Activated T-cell treated with anti-CD3 and anti-CD28 coated beads for 24 hours (primary cell): ENCODE measurements at regions not wholly inside any gene's neighbourhood (a gene's known extent, or its start where the extent isn't known, plus 50 kb on each side); places are given as distances from the start of the nearest gene placed in this dataset.
"Not testable (repeated sequence)": the region's sequence is repeated elsewhere in the genome, so short reads cannot be mapped to it uniquely, and the experiment has no call there.

Source experiments
- DNase-seq: peaks from one replicate; pipeline ENCODE4 v3.0.0-alpha.2; 2020; ENCODE audit warnings: low read depth

DNA sequence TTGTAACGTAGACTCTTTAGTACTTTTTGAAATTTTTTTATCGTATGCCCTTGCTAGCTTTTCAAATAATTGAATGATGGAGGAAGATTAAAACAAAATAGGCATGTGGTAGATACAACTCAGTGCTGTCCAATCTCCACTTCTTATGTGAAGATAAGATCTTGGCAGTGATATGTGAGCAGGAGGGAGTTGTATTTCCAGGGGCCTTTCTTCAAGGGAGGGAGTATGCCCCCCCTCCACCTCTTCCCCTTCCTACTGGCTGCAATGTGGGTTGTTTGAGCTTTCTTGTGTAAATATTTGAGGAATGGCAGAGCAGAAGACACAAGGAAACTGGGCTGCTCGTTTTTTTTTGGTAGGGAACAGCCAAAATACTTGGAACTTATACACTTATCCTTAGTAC is 374.9 kb downstream of the PSAT1 start:
- no peak for DNase-seq

DNA sequence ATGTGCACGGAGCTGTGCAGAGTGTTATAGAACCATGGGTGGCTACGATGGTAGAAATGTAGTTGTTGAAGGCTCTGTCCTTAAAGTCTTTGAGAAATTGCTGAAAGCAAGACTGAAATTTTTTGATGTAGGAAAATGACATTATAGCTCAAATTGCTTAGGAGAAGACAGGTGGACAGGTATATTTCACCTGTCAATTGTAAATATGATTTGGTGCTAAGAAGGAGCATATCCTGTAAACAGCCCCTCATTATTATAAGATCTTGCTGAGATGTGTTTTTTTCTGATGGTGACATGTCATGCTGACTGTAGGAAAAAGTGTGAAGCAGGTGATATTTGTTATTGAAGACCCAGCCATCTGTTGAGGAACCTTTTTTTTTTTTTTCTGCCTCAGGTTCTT is 377.9 kb downstream of the PSAT1 start:
- no peak for DNase-seq

DNA sequence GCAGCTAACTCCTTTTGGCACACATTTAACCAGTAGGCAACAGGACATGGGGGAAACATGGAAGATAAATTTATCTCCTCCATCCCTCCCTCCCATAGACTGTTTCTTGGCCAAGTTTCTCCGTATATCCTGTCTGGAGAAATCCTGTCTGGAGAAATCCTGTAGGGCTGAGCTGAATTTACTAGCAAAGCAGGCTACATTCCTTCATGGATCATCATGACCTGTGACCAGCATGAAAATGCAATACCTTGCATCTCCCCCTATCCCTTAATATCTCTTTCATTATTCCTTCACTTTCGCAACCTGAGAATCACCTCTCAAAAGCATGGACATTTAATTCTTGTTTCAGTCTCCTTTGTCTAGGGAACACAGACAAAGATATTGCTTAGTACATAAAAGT is 379.1 kb downstream of the PSAT1 start:
- no peak for DNase-seq

DNA sequence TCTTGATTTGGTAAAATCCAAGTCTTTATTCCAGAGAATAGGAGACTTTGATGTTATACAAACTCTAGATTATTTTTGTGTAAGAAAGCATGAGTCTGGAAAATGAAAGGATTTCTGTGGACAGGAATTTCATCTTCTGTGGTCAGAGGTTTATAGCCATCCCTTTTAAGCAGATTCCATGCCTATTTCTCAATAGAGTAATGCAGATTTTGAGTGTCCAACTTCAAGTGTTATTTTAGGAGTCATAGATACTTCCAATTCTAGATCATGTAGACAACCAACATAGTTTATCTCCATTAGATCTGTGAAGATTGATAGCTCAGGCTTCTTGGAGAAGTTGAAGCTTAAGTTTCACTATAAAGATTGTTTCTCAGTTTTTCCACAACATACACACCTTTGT is 379.7 kb downstream of the PSAT1 start:
- DNase-seq = no peak

DNA sequence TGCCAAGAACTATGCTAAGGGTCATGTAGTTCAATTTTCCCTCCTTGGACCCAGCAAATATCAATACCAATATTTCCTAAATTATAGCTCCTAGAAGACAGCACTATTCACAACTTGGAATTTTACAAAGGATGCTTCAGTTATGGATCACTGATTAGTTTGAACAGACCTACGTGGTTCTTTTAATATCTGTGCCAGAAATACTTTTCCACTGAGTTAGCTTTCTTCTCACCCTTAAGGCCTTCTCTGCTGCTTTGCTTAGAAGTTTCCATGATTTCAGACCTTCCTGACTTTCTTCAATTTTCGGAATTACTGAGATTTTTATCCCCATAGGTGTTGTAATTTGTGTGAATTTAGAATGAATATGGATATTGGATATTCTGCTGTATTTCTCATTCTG is 380.4 kb downstream of the PSAT1 start:
- no peak for DNase-seq

DNA sequence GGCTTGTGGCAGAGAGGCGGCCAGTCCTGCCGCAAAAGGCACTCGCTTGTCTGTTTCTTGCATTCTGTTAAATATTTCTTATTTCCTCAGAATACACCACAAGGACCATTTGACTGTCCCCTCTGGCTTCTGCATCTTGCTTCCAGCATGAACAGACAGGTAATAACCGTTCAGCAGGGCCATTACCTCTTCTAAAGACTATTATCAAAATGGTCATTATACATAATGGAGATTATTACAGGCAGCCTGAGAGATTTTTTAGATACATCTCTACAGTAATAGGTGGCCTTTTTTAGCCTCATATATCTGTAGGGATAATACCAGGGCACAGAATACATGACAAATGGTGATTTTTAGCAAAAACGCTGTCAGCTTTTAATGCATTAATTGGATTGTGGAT is 382.0 kb downstream of the PSAT1 start:
- DNase-seq = no peak

DNA sequence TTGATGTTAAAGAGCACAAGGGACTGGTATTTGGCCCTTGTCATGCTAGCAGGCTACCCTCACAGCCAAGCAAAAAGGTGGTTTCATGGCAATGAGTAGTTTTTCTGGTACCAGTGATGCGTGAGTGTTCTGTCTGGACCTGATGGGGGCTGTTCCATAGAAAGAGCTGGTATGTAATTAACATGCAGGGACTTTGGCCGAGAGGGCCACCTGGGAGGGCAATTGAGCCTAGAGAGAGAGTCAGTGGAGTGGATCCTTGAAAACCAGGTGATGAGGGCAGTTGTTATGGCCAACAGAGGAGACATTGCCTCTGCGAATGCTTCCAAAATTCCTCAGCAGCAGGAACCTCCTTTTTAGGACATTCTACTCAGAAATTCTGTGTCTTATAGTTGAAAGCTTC is 383.3 kb downstream of the PSAT1 start:
- no peak for DNase-seq

DNA sequence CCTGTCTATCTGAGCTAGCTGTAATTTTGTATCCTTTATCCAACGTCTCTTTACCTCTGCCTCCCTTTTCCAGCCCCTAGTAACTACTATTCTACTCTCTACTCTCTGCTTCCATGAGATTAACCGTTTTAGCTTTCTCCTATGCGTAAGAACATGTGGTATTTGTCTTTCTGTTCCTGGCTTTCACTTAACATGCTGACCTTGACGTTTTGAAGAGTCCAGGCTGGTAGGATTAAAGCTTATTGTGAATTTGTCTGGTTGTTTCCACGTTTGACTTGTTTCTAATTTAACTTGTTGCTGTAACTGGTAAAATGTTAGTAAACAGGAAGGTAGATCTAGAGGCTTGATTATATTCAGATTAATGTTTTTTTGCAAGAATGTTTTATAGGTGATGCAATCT is 385.3 kb downstream of the PSAT1 start:
- DNase-seq = no peak

DNA sequence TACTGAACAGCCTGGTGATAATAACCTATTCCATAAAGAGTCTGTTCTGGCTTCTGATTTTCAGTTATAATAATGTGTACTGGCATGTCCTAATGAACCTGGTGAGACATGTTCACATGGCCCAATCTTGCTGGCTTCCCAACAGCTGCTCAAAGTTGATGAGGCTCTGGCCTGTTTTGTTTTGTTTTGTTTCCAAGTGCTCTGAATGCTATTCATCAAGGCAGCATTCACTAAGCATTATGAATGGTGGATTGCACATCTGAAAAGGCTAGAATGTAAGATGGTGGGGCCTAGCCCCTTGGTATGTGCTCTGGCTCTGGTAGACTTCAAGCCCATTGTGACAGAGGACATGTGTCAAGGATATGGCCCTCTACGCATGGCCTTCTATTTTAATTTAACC is 388.5 kb downstream of the PSAT1 start:
- no peak for DNase-seq

DNA sequence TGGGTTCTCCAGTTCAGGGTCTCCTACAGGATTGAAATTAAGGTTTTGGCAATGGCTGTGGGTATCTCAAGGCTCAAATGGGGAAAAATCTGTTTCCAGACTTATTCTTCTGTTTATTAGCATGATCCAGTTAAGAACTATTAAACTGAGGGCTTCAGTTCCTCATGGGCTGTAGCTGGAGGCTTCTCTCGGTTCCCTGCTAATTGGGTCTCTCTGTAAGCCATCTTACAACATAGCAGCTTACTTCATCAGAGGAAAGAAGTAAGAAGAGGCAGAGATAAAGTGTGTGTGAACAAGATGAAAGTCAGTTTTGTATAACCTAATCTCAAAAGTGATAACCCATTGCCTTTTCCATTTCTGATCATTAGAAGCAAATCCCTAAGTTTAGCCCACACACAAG is 391.9 kb downstream of the PSAT1 start:
- DNase-seq = no peak

DNA sequence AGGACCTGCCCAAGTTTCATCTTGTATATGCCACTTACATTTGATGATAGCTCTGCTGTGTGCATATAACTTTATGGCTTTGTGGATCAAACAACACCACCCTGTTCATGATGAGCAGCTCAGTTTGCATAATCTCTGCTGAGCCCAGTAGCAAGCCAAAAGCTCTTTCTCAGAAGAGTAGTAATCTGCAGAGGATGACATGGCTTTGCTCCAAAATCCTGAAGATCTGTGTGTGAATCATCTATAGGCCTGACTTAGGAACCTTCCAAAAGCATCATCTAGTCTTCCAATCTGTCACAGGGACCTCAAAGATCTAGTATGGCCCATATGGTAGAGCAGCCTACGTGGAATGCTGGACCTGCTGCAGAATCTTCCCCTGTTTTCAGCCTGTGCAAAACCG is 394.6 kb downstream of the PSAT1 start:
- DNase-seq = no peak

DNA sequence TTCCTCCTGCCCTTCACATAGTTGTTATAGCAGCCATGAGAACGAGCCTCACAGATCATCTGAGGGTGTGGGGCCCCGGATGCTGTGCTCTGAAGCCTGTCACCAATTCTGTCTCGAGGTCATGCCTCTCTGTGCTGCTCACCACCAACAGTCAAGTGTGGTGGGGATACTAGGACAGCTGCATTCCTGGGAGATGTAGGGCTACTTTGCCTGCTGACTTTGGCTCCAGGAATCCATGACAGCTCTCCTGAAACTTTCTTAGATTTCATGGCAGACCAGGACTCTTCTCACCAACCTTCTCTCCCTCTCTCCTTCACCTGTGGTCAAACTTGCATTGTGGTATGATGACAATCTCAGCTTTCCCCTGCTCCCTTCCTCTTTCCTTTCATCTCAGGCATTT is 395.9 kb downstream of the PSAT1 start:
- no peak for DNase-seq

DNA sequence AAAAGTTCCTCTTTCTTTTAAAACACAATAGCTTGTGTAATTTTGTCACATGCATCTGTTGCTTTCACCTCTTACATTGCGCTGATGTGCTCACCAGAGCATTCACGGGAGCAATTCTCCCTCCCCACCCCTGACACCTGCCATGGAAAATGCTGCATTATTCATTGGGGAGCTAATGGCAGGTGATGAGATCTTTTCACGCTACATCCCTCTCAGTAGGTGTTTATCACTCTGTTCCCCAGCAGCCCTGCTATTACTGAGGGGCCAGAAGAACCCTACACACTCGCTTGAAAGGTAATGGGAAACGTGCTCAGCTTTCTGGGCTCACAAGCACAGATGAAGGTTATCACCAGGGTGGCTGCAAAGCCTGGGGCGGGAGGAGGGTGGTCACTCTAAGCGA is 398.0 kb downstream of the PSAT1 start:
- no peak for DNase-seq

DNA sequence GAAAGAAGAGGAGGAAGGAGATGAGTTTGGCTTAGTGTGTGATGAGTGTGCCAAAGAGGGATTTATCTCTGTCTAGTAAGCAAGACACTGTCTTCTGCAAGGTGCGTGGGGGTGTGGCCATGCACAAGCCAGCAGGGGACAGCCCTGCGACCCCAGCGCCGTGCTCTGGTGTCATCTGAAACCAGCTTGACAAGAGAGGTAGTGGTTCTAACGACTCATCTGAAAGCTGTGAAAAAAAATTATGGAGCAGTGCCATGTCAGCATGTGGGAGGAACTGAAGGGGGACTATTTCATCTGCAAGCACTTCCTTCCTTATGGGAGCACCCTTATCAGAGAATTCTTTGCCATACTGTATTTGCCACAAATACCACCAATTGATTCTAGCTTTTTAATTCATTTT is 398.6 kb downstream of the PSAT1 start:
- DNase-seq = no peak

DNA sequence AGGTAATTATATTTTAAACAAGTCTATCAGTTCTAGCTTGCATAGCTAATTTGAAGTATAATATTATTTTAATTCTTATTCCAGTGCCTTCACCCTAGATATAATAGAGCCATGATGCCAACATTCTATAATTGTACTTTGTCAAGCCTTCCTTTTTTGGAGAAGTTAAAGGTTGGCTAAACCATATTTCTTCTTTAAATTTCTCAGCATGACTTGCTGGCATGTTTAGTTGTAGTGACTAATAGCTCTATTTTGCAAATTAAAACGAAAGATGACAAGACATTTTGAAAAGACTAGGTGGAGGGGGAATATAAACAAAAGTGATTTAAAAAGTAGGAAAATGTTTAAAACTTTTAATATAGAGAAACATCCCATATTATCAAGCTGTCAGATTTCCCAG is 400.7 kb downstream of the PSAT1 start:
- no peak for DNase-seq

DNA sequence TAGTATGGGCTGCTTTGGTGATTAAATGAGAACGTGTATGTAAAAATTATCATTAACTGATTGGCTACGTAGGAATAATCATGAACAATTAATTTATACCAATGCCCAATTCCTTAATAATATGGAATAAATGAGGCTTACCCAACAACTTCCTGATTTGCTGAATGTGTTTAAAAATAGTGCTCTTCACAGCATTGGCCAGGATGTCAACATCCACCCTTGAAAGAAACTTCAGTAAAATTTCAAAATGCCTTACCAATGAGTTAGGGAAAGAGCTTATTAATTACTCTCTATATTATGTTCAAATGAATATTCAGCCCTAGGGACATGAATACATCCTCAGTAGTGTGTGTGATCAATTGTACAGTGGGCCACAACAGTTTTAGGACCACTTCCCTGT is 401.4 kb downstream of the PSAT1 start:
- DNase-seq = no peak

DNA sequence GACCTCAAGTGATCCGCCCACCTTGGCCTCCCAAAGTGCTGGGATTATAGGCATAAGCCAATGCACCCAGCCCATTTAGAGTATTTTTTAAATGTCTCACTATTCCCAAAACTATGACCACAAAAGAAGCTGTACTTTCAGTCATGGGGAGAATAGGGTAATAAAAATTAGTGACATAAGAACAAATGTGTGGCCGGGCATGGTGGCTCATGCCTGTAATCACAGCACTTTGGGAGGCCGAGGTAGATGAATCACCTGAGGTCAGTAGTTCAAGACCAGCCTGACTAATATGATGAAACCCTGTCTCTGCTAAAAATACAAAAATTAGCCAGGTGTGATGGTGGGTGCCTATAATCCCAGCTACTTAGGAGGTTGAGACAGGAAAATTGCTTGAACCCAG is 402.3 kb downstream of the PSAT1 start:
- DNase-seq = not testable (repeated sequence)

DNA sequence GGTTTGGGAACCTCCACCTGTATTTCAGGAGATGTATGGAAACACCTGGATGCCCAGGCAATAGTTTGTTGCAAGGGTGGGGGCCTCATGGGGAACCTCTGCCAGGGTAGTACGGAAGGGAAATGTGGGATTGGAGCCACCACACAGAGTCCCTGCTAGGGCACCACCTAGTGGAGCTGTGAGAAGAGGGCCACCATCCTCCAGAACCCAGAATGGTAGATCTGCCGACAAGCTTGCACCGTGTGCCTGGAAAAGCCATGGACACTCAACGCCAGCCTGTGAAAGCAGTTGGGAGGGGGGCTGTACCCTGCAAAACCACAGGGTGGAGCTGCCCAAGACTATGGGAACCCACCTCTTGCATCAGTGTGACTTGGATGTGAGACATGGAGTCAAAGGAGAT is 407.2 kb downstream of the PSAT1 start:
- DNase-seq = not testable (repeated sequence)

DNA sequence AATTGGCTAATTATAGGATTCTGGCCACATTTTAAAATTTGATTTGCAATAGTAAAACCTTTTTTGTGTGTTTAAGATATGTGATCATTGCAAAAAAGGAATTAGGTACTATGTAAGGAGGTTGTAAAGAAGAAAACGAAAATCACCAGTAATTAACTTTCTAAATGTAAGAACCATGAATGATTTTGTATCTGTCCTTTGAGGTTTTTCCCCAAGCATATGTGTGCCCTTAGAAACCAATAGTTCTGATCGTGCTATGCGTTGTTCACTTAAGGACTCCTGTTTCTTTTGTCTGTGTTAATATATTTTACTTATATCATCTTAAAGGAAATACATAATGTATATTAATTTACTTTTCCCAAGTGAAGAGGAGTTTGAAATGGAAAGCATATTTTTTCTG is 410.2 kb downstream of the PSAT1 start:
- DNase-seq = no peak

DNA sequence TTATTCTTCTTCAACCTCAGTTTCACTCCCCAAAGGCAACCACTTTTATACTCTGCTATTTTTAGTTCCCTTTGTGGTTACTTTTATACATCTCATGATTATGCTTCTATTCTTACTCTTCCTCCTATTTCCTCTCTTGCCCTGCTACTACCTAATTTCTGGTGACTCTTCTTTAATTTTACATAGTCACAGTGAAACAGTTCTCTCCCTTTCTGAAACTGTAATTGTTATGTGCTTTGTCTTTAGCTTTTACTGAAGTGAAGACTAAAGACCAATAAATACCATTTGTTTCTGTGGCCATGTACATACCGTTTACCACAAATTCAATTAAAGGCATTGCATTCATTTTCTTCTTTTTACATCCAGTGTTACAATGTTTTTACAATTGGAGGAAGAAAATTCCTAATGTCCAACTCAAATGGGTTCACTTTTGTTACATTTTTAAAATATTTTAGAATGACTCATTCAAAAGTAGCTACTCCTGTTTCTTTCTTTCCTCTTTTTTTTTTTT is 410.6 kb downstream of the PSAT1 start:
- no peak for DNase-seq

DNA sequence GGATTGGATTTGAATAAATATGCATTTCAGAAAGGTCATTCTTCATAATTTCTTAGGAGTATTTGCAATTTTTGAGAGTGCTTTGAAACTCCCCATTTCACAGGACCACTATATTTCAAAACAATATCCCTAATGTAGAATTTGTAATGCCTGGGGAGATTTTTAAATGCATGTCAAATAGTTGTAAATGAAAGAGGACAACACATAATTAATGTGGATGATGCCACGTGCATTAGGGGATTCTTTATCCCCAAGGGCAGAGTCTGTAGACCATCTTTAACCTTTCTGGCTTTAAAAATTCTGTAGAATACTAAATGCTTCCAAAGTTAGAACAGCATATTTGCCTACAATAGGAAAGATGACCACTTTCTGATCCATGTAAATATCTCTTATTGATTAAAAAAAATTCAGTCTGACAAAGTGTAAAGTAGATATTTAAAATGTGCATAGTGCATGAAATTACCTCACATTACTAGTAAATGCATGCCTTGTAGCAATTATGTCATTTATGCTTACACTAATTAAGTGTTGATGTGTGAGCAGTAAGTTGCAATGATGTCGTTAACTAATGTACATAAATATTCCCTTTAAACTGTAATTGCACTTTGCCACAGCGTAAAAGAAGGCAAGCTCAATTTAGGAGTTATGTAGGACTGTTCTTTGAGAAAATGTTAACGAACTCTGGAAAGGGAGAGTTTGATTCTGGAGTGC is 416.1 kb downstream of the PSAT1 start:
- DNase-seq = no peak

DNA sequence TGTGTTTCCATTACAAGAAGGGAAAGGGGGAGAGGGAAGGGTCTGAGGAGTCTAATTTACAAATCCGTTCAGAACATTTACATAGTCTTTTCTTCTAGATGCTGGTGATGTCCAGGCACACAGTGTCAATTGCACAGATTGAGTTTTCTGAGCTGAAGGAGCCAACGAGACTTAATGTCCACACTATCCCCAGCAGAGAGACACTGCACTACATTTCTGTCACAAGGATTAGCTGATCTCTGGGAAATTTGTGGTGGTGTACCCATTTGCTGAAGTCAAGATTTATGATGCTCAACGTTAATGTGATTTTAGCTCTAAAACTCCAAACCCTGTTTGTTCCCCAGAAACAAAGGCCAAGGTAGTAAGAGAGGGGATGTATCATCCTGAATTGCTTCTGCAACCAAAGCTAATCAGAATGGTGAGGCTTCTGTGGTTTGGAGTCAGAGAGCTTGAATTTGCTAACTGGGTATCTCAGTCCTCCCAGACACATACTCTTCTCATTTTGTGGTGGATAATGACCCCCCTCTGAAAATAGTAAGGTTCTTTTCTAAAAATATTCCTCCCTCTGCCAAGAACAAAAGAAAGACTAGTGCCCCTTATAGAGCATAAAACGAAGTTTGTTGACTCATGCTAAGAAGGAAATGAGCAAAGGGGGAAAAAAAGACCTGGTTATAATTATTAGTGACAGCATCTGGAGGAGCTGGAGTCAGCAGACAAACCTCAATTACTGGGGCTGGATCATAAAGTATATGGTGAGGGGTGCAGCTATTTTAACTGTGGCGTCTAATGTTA is 416.9 kb downstream of the PSAT1 start:
- DNase-seq = no peak

DNA sequence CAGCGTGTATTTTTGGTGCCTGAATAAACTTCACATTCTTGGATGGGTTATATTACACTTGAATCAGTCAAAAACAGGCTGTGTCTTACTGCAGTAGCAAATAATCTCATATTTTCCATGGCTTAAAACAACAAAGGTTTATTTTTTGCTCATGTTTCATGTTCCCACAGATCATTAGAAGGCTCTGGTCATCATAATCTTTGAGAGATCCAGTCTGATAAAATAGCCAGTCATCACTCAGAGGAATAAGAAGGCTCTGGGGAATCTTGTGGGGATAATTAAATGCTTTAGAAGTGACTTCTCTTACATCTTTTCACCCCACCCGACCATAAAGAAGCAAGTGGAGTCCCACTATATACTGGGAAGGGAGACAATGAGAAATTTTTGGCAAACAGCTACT is 417.7 kb downstream of the PSAT1 start:
- no peak for DNase-seq

DNA sequence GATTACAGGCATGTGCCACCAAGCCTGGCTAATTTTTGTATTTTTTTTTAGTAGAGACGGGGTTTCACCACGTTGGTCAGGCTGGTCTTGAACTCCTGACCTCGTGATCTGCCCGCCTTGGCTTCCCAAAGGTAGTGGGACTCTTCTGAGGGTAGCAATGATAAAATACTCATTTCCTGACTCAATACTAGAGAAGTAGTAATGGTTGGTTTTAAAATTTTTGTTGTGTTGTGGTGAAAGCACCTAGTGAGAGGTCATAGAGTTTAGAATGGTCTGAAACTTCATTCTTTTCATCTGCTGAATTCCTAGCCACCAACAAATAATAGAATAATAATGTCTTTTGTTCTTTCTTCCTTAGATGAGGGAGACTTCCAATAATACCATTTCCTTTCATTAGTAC is 422.1 kb downstream of the PSAT1 start:
- DNase-seq = not testable (repeated sequence)
